HepG2 (cell line): ENCODE measurements at regions not wholly inside any gene's neighbourhood (a gene's known extent, or its start where the extent isn't known, plus 50 kb on each side); places are given as distances from the start of the nearest gene placed in this dataset.

ENCODE experiments used
- ATAC-seq: fragments of 200-7000 bp; cut with Tn5 transposase; 3 replicates; pipeline ENCODE4 v1.9.1; 2020; ENCODE audit warnings: mild to moderate bottlenecking, moderate library complexity
- BruUV-seq: library from RNA; stranded (reverse); fragments of 400-500 nt; replicated peaks from 2 replicates; lab custom pipeline; 2021; lab: Mats Ljungman, UMichigan
- CTCF ChIA-PET: fragments of 300-600 bp; formaldehyde crosslinking; extraction: SDS; loops from one replicate; lab custom pipeline; 2021; ENCODE audit warnings: low total read pairs, inconsistent platforms, low intra/inter-chr PET ratio; lab: Yijun Ruan, JAX
- POLR2A ChIA-PET: fragments of 350-600 bp; sonication (Branson Sonifier 250); formaldehyde crosslinking; loops from one replicate; lab custom pipeline; 2020; ENCODE audit warnings: antibody characterized with exemption, inconsistent platforms; lab: Yijun Ruan, JAX
- DNase-seq: peaks from one replicate; pipeline ENCODE4 v3.0.0-alpha.2; 2015; ENCODE audit warnings: low spot score
- FAIRE-seq: peaks from 3 replicates; lab custom pipeline; 2011; peaks lifted over from hg19 to GRCh38; lab: Jason Lieb, UNC
- H2AFZ ChIP-seq: one replicate; pipeline ENCODE4 v1.6.1; 2011; ENCODE audit warnings: low read length, inconsistent platforms
- H3K27ac ChIP-seq: fragments of 300-600 bp; 3 replicates; pipeline ENCODE4 v1.8.0; 2011; ENCODE audit warnings: mixed run types, mild to moderate bottlenecking, mixed read lengths, low read length, inconsistent platforms; ENCODE audit not compliant: insufficient read depth; ENCODE audit errors: extremely low read length
- H3K27me3 ChIP-seq, 2 experiments: fragments of 200-600 bp in 1 of 2; 2 replicates in 1 of 2; 3 replicates in 1 of 2; pipeline versions ENCODE4 v1.6.0 to v1.8.0; 2011; ENCODE audit warnings: low read length in 2 of 2, mild to moderate bottlenecking in 2 of 2, moderate library complexity in 2 of 2, inconsistent platforms in 1 of 2; ENCODE audit not compliant: insufficient read depth in 2 of 2, control insufficient read depth in 1 of 2
- H3K36me3 ChIP-seq, 2 experiments: fragments of 200-600 bp in 1 of 2; replicated peaks in 1 of 2; 2 replicates in 1 of 2; 3 replicates in 1 of 2; pipeline versions ENCODE4 v1.5.1 to v1.8.0; 2011; ENCODE audit warnings: low read length in 2 of 2, inconsistent platforms in 1 of 2; ENCODE audit not compliant: insufficient read depth in 2 of 2, control insufficient read depth in 1 of 2
- H3K4me1 ChIP-seq: 2 replicates; pipeline ENCODE4 v1.5.1; 2012; ENCODE audit warnings: low read length, inconsistent platforms; ENCODE audit not compliant: insufficient read depth
- H3K4me2 ChIP-seq: 2 replicates; pipeline ENCODE4 v1.6.0; 2011; ENCODE audit warnings: low read depth, low read length, inconsistent platforms
- H3K4me3 ChIP-seq, 3 experiments: fragments of 200-600 bp in 1 of 3; sonication (generic), shearing (Covaris generic) in 1 of 3; replicated peaks in 1 of 3; 2 replicates each; pipeline ENCODE4 v1.5.1; 2011 to 2016; ENCODE audit warnings: low read length in 3 of 3, inconsistent platforms in 2 of 3, low read depth in 2 of 3, mild to moderate bottlenecking in 2 of 3, control low read depth in 1 of 3, mixed read lengths in 1 of 3; ENCODE audit not compliant: insufficient read depth in 1 of 3
- H3K79me2 ChIP-seq: one replicate; pipeline ENCODE4 v1.6.1; 2011; ENCODE audit warnings: low read length, inconsistent platforms; ENCODE audit not compliant: insufficient read depth
- H3K9ac ChIP-seq: 2 replicates; pipeline ENCODE4 v1.6.0; 2011; ENCODE audit warnings: mild to moderate bottlenecking, low read depth, low read length, inconsistent platforms; ENCODE audit not compliant: insufficient read depth
- H3K9me3 ChIP-seq: 2 replicates; pipeline ENCODE4 v1.5.1; 2012; ENCODE audit warnings: mild to moderate bottlenecking, low read length
- H4K20me1 ChIP-seq: 2 replicates; pipeline ENCODE4 v1.6.0; 2011; ENCODE audit warnings: inconsistent platforms, mild to moderate bottlenecking, low read length, moderate library complexity; ENCODE audit not compliant: insufficient read depth
- IRX3 ChIP-seq: sonication (generic); formaldehyde crosslinking; IDR thresholded peaks from 2 replicates; pipeline ENCODE4 v1.8.1; 2023; ENCODE audit warnings: mild to moderate bottlenecking, low read depth, missing genetic modification reagents, borderline replicate concordance
- MLX ChIP-seq: IDR thresholded peaks from 2 replicates; pipeline ENCODE4 v1.6.1; 2016
- RARG ChIP-seq: sonication (generic); formaldehyde crosslinking; IDR thresholded peaks from 2 replicates; pipeline ENCODE4 v1.4.0; 2020; ENCODE audit warnings: low read depth, mild to moderate bottlenecking, missing genetic modification reagents
- ZBTB8A ChIP-seq: sonication (generic); formaldehyde crosslinking; IDR thresholded peaks from 2 replicates; pipeline ENCODE4 v1.4.0; 2020; ENCODE audit warnings: mild to moderate bottlenecking, low read depth, missing genetic modification reagents, borderline replicate concordance
- ZGPAT ChIP-seq: IDR thresholded peaks from 2 replicates; pipeline ENCODE4 v1.6.1; 2016; ENCODE audit warnings: mild to moderate bottlenecking
- ZNF101 ChIP-seq: sonication (generic); formaldehyde crosslinking; IDR thresholded peaks from 2 replicates; pipeline ENCODE4 v1.4.0; 2020; ENCODE audit warnings: mild to moderate bottlenecking, low read depth, missing genetic modification reagents, borderline replicate concordance
- ZNF253 ChIP-seq: sonication (generic); formaldehyde crosslinking; IDR thresholded peaks from 2 replicates; pipeline ENCODE4 v1.8.0; 2022; ENCODE audit warnings: mild to moderate bottlenecking, missing genetic modification reagents, borderline replicate concordance
- ZNF264 ChIP-seq: sonication (generic); formaldehyde crosslinking; IDR thresholded peaks from 2 replicates; pipeline ENCODE4 v1.4.0; 2020; ENCODE audit warnings: missing genetic modification reagents
- ZNF577 ChIP-seq: sonication (generic); formaldehyde crosslinking; IDR thresholded peaks from 2 replicates; pipeline ENCODE4 v1.4.0; 2020; ENCODE audit warnings: mild to moderate bottlenecking, low read depth, missing genetic modification reagents, borderline replicate concordance
- ZNF614 ChIP-seq: IDR thresholded peaks from 2 replicates; pipeline ENCODE4 v1.6.1; 2018; ENCODE audit warnings: missing biosample characterization, missing genetic modification reagents, inconsistent platforms, borderline replicate concordance
- ZNF768 ChIP-seq: sonication (generic); formaldehyde crosslinking; IDR thresholded peaks from 2 replicates; pipeline ENCODE4 v1.4.0; 2020; ENCODE audit warnings: missing genetic modification reagents
- ZNF777 ChIP-seq: sonication (generic); formaldehyde crosslinking; IDR thresholded peaks from 2 replicates; pipeline ENCODE4 v1.4.0; 2020; ENCODE audit warnings: missing genetic modification reagents
- in situ Hi-C: cut with HindIII; loops from 2 replicates; pipeline ENCODE4 v1.10.0; 2017; ENCODE audit warnings: low pct_unique_long_range_greater_than_20kb; ENCODE audit not compliant: extremely low pct_ligation_motif_present
- intact Hi-C: fragments of 100-400 bp; cut with micrococcal nuclease; formaldehyde crosslinking; loops from one replicate; pipeline ENCODE4 v1.10.0; 2022; ENCODE audit not compliant: unreplicated experiment

GRCh38 chr12:131241517-131241916 lies 287.8 kb downstream of the ADGRD1 start:
- Histone ChIP-seq H3K4me1 (no peaks in the 10 kb centered on the region), H3K27me3 (peaks cover 0 to 10% of the 10 kb centered on the region in 2 experiments; a peak in 3 of 5 replicates), H3K4me2 (no peak overlapping the region), H3K4me3 (no peak overlapping the region), H3K9me3 (no peaks in the 10 kb centered on the region), H2AFZ (no peak overlapping the region), H3K79me2 (no peaks in the 10 kb centered on the region), H4K20me1 (no peaks in the 10 kb centered on the region), H3K27ac (no peak overlapping the region), H3K9ac (no peak overlapping the region), H3K36me3 (no peaks in the 10 kb centered on the region)
- no TSS peak for BruUV-seq
- in situ Hi-C loops (no loop called here), intact Hi-C loops (no loop called here)
- DNase-seq (no peak), ATAC-seq (no peak), FAIRE-seq (no peak)
- ChIA-PET POLR2A (no interaction called here), CTCF (no interaction called here)
- no peak for TF ChIP-seq RARG (CRISPR knock-in tag)
- no peak for TF ChIP-seq ZNF777 (CRISPR knock-in tag)
- no peak for TF ChIP-seq IRX3 (CRISPR knock-in tag)
- no peak for TF ChIP-seq ZNF264 (CRISPR knock-in tag)
- TF ChIP-seq ZNF614 (CRISPR knock-in tag): no peak
- TF ChIP-seq ZGPAT (CRISPR knock-in tag): no peak
- TF ChIP-seq ZNF768 (CRISPR knock-in tag): no peak
- TF ChIP-seq ZNF253 (CRISPR knock-in tag): no peak
- TF ChIP-seq ZNF101 (CRISPR knock-in tag): no peak
- no peak for TF ChIP-seq ZNF577 (CRISPR knock-in tag)
- no peak for TF ChIP-seq ZBTB8A (CRISPR knock-in tag)
- TF ChIP-seq MLX (CRISPR knock-in tag): no peak
